ENCODE measurements at regions not wholly inside any gene's neighbourhood (a gene's known extent, or its start where the extent isn't known, plus 50 kb on each side); places are given as distances from the start of the nearest gene placed in this dataset.

DNA sequence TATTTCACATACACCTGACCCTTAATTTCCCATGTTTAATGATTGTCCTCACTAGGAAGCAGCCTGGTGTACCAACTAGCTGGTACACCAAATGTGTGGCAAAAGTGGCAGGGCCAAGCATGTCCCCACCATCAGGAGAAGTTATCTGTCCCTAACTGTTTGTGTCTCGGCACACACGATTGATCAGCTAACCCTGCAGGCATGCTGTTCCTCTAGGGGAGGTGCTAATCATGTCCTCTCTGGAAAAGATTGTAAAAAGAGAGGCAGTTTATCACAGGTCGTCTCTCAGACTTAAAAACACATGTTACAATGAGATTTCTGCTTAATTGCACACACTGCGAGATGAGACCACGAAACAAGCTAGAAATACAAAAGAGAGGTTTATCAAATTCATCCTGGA lies 342.7 kb downstream of the DIRAS2 start:
- TF ChIP-seq, protein P1, sequence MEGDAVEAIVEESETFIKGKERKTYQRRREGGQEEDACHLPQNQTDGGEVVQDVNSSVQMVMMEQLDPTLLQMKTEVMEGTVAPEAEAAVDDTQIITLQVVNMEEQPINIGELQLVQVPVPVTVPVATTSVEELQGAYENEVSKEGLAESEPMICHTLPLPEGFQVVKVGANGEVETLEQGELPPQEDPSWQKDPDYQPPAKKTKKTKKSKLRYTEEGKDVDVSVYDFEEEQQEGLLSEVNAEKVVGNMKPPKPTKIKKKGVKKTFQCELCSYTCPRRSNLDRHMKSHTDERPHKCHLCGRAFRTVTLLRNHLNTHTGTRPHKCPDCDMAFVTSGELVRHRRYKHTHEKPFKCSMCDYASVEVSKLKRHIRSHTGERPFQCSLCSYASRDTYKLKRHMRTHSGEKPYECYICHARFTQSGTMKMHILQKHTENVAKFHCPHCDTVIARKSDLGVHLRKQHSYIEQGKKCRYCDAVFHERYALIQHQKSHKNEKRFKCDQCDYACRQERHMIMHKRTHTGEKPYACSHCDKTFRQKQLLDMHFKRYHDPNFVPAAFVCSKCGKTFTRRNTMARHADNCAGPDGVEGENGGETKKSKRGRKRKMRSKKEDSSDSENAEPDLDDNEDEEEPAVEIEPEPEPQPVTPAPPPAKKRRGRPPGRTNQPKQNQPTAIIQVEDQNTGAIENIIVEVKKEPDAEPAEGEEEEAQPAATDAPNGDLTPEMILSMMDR (conservative IDR thresholded peaks at IDR 0.05; ENCODE audit: low read length), result no peak
- no peak for TF ChIP-seq EZH2phosphoT487 (IDR thresholded peaks at IDR 0.05; ENCODE audit: borderline replicate concordance, low read depth, low read length)

Data from OCI-LY7 (cell line).